ENCODE measurements at regions not wholly inside any gene's neighbourhood (a gene's known extent, or its start where the extent isn't known, plus 50 kb on each side); places are given as distances from the start of the nearest gene placed in this dataset.
"Not testable (repeated sequence)": the region's sequence is repeated elsewhere in the genome, so short reads cannot be mapped to it uniquely, and the experiment has no call there.

GRCh38 chr5:89690331-89690730, 719.2 kb downstream of the CETN3 start:
- no peak for DNase-seq (ENCODE audit: low read depth in 2 of 3, low spot score in 2 of 3)

- no peak for DNase-seq (ENCODE audit: low read depth in 2 of 3, low spot score in 2 of 3)
Measured at GRCh38 chr5:89686081-89686765, 723.3 kb downstream of the CETN3 start.

- DNase-seq (ENCODE audit: low read depth in 2 of 3, low spot score in 2 of 3): no peak
Measured at GRCh38 chr5:89676634-89677033, 732.9 kb downstream of the CETN3 start.

DNA sequence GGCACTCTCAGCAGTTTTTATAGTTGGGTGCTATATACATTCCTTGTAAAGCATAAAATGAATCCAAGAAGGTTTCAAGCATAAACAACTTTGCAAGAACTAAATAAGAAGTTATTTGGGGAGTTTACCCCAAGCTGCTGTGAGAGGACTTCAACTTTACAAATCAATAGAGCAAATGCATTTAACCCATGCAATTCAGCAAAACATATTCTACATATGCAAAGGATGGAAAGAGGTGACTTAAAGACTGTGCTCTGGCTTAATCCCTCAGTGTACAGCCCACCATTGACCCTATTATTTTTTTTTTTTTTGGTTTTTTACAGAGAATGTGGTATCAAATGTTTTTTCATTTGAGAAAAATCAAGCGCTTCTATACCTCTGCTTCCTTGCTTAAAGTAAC, 736.5 kb downstream of the CETN3 start:
- DNase-seq (ENCODE audit: low read depth in 2 of 3, low spot score in 2 of 3): no peak

DNA sequence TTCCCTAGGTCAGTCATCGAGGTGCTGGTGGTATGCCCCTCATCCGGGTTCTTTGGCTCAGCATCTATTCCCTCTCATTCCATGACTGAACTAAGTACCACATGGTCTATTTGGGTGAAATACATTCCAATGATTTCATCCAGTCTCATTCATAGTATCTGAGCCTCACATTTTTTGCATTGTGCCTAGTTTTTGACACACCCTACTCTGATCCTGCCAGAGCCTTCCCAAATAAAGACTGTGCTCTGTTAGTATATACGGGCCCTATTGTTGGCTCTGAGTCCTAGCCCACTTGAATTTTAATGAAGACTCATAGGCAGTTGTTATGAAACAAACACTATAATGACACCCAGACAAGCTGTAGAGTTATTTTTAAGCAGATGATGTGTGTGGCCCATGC, 740.7 kb downstream of the CETN3 start:
- DNase-seq (ENCODE audit: low read depth in 2 of 3, low spot score in 2 of 3): no peak

GRCh38 chr5:89662499-89662898, 747.1 kb downstream of the CETN3 start:
- no peak for DNase-seq (ENCODE audit: low read depth in 2 of 3, low spot score in 2 of 3)

DNA sequence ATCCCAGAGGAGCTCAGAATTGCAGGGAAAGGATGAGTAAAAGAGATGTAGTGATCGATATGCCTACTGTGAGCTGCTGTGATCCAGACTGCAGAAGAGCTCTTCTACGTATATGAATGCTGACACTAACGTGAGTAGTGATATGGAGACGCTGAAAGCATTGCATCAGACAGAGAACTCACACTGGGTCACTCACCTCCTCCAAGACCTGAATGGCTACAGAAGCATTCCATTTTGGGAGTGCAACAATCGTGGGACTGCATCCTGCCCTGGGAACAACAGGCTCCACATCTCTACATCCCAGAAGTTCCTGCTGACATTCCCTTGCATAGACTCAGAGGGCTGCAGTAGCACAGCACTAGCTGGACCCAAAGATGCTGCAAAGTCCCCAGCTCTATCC, 755.9 kb upstream of the MEF2C start:
- no peak for DNase-seq (ENCODE audit: low read depth in 2 of 3, low spot score in 2 of 3)

DNA sequence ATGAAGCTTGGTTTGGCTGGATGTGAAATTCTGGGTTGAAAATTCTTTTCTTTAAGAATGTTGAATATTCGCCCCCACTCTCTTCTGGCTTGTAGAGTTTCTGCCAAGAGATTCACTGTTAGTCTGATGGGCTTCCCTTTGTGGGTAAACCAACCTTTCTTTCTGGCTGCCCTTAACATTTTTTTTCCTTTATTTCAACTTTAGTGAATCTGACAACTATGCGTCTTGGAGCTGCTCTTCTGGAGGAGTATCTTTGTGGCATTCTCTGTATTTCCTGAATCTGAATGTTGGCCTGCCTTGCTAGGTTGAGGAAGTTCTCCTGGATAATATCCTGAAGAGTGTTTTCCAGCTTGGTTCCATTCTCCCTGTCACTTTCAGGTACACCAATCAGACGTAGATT, 751.2 kb upstream of the MEF2C start:
- not testable (repeated sequence) for DNase-seq (ENCODE audit: low read depth in 2 of 3, low spot score in 2 of 3)

GRCh38 chr5:89630064-89630463, 747.1 kb upstream of the MEF2C start:
- not testable (repeated sequence) for DNase-seq (ENCODE audit: low read depth in 2 of 3, low spot score in 2 of 3)

- no peak for DNase-seq (ENCODE audit: low read depth in 2 of 3, low spot score in 2 of 3)
Measured at GRCh38 chr5:89628876-89629635, 746.1 kb upstream of the MEF2C start.

- DNase-seq (ENCODE audit: low read depth in 2 of 3, low spot score in 2 of 3): no peak
Measured at GRCh38 chr5:89615839-89616518, 733.0 kb upstream of the MEF2C start.

- no peak for DNase-seq (ENCODE audit: low read depth in 2 of 3, low spot score in 2 of 3)
Measured at GRCh38 chr5:89613222-89613956, 730.4 kb upstream of the MEF2C start.

GRCh38 chr5:89606939-89607534, 724.1 kb upstream of the MEF2C start:
- DNase-seq (ENCODE audit: low read depth in 2 of 3, low spot score in 2 of 3): no peak

DNA sequence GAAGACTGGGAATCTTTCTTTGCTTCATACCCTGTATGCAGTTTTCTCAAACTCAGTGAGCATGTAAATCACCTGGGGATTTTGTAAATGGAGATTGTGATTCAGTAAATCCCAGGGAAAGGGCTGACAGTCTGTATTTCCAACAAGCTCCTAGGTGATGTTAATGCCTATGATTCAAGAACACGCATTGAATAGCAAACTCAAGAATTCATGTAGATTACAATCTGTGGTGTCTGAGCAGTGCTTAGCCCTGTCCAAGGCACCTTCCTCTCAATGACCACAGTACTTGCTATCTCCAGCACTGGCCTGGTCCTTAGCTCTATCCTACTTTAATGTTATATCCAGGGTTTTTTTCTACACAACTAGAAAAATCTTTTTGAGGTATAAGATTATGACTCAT, 721.4 kb upstream of the MEF2C start:
- DNase-seq (ENCODE audit: low read depth in 2 of 3, low spot score in 2 of 3): no peak

DNA sequence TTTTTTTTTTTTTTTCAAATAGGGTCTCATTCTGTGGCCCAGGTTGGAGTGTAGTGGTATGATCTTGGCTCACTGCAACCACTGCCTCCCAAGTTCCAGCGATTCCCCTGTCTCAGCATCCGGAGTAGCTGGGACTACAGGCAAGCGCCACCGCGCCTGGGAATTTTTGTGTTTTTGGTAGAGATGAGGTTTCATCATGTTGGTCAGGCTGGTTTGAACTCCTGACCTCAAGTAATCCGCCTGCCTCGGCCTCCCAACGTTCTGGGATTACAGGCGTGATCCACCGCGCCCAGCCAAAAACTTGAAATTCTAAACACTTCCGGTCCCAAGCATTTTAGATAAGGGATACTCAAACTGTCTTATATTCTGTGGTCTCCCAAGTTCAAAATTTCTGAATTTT, 718.9 kb upstream of the MEF2C start:
- no peak for DNase-seq (ENCODE audit: low read depth in 2 of 3, low spot score in 2 of 3)

DNA sequence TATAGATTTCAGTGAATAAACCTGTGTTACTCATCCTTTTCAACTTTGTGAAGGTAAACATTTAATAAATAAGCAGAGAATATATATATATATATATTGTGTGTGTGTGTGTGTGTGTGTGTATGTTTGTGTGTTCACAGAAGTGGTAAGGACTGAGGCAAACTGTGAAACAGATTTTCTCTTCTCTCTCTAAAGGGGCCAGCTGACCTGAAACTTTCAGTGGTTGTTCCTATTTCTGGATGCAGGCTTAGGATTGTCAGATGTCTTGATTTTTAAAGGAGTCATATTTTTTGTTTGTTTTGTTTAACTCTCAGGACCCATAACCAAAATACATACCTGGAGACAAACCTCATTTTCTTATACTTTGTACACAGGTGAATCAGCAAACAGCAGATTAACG, 714.9 kb upstream of the MEF2C start:
- no peak for DNase-seq (ENCODE audit: low read depth in 2 of 3, low spot score in 2 of 3)

DNA sequence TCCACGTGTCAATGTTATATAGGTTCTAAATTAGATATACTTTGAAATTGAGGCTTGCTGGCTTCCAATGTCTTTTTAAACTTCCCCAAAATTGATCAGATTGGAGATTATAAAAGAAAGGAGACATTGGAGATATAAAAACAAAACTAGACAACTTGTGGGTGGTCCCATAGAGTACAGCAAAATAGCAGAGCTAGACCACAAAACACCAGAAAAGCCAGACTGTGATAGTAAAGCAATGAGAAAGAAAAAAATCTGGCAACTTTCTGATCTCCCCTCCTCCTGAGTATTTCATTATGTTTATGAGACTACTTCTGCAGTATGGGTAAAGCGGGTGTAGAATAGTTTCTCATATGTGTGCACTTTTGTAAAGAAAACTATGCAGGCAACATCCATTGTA, 713.8 kb upstream of the MEF2C start:
- DNase-seq (ENCODE audit: low read depth in 2 of 3, low spot score in 2 of 3): no peak

DNA sequence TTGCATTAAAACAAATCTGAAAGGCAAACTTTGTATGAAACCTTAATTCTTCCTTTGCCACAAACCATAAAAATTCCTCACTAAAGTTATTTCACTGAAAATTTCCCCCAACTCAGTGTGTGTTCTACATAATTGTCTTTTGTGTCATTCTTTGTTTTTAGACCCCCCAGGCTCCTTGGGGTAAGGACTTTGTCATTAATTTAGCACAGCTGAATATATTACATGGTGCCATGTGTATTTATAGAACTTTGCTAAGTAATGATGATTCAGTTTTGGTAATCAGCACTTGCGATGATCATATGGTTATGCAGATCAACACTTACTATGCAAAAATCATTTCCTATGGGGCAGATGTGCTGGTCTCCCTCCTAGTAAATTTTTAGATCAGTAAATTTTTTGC, 712.1 kb upstream of the MEF2C start:
- DNase-seq (ENCODE audit: low read depth in 2 of 3, low spot score in 2 of 3): no peak

DNA sequence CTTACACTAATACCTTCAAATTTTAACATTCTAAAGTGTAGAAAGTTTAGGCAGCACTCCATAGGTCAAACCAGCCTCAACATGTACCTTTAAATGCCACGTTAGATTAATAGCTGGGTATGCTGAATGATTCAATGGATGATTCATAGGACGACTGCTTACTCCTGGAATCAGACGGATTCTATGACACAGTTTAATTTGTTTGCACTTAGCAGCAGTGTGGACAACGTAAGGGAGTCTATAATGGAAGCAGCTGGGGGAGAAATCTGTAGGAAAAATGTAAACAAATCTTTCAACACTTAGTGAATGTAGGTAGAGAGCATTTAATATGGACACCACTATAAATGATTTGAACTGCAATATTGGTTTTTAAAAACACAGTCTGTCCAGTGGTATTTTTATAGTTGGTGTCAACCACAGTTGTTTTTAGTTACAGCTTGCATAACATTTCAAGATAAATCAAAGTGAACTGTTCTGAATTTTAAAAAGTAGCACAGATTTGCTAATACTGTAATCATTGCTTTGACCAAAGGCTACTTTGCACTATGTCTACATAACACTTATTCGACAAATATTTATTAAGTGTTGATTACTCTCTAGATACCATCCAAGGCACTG, 701.5 kb upstream of the MEF2C start:
- no peak for DNase-seq (ENCODE audit: low read depth in 2 of 3, low spot score in 2 of 3)

DNA sequence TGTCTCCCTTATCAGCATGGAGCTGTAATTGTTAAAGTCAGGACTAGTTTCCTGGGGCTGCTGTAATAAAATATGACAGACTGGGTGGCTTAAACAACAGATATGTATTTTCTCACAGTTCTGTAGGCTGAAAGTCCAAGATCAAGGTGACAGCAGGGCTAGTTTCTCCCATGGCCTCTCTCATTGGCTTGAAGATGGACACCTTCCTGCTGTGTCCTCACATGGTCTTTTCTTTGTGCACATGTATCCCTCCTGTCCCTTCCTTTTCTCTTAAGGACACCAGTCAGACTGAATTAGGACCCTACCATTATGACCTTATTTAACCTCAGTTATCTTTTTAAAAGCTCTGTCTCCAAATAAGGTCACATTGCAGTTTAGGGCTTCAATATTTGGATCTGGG, 700.5 kb upstream of the MEF2C start:
- no peak for DNase-seq (ENCODE audit: low read depth in 2 of 3, low spot score in 2 of 3)

Measured in activated CD8-positive, alpha-beta memory T cell treated with anti-CD3 and anti-CD28 coated beads for 48 hours (primary cell).